ENCODE measurements at regions not wholly inside any gene's neighbourhood (a gene's known extent, or its start where the extent isn't known, plus 50 kb on each side); places are given as distances from the start of the nearest gene placed in this dataset.

DNA sequence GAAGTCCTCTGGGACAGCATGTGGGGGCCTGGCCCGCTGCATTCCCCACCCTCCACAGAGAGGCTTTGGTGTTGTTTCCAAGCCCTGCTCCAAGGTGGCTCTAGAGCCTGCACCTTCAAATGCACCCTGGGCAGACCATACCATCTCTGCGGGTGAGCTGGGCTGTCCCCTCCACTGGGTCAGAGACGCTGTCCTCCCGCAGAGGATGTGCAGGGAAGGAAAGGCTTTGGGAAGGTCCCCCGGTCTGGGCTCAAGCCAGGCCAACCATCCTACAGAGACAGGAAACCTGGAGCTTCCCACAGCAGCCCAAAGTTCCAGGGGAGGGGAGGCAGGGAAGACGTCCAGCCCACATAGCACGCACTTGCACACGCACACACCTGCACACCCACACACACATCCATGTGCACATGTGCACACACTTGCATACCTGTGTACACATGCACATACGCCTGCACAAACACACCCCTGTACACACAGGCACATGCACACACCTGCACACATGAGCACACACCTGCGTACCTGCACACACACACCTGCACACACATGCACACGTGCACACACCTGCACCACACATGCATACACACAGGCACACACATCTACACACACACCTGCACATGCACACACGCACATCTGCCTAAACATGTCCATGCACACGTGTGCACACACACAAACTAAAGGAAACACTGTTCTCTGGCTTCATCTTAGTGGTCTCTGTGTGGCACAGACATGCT, 155.4 kb downstream of the ERMARD start:
- TF ChIP-seq, protein P1, sequence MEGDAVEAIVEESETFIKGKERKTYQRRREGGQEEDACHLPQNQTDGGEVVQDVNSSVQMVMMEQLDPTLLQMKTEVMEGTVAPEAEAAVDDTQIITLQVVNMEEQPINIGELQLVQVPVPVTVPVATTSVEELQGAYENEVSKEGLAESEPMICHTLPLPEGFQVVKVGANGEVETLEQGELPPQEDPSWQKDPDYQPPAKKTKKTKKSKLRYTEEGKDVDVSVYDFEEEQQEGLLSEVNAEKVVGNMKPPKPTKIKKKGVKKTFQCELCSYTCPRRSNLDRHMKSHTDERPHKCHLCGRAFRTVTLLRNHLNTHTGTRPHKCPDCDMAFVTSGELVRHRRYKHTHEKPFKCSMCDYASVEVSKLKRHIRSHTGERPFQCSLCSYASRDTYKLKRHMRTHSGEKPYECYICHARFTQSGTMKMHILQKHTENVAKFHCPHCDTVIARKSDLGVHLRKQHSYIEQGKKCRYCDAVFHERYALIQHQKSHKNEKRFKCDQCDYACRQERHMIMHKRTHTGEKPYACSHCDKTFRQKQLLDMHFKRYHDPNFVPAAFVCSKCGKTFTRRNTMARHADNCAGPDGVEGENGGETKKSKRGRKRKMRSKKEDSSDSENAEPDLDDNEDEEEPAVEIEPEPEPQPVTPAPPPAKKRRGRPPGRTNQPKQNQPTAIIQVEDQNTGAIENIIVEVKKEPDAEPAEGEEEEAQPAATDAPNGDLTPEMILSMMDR (IDR thresholded peaks at IDR 0.05): no peak
- TF ChIP-seq POLR2AphosphoS5 (IDR thresholded peaks at IDR 0.05): no peak
